LNCaP clone FGC (cell line): ENCODE measurements at regions not wholly inside any gene's neighbourhood (a gene's known extent, or its start where the extent isn't known, plus 50 kb on each side); places are given as distances from the start of the nearest gene placed in this dataset.

Experiments used
- DNase-seq: peaks from one replicate; pipeline ENCODE4 v3.0.0-alpha.2; 2011; ENCODE audit warnings: low read depth
- H3K4me3 ChIP-seq: 2 replicates; pipeline ENCODE4 v1.5.1; 2011; ENCODE audit warnings: mild to moderate bottlenecking, low read depth, low read length, control low read depth
- TF ChIP-seq, protein P1 (sequence below): IDR thresholded peaks from 2 replicates; pipeline ENCODE4 v1.5.1; 2012; ENCODE audit warnings: mild to moderate bottlenecking; ENCODE audit not compliant: control insufficient read depth, insufficient read depth; ENCODE audit errors: extremely low read depth

DNA sequence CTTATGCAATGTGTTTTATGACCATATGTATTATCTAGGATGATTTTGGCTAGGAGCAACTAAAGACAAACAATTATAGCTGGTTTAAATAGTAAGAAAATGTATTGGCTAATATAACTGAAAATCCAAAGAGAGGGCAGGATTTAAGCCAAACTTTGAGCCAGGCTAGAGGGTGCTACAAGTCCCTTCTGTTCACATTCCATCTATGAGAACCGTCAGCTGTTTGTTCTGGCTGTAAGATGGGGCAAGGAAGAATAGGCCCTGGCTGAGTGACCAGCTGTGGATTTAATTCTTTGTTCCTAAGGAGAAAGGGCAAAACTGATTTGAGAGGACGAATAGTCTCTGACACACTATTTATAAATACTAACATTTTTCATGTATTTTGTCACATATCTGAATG lies 79.2 kb upstream of the UGT8 start:
- TF ChIP-seq, protein P1, sequence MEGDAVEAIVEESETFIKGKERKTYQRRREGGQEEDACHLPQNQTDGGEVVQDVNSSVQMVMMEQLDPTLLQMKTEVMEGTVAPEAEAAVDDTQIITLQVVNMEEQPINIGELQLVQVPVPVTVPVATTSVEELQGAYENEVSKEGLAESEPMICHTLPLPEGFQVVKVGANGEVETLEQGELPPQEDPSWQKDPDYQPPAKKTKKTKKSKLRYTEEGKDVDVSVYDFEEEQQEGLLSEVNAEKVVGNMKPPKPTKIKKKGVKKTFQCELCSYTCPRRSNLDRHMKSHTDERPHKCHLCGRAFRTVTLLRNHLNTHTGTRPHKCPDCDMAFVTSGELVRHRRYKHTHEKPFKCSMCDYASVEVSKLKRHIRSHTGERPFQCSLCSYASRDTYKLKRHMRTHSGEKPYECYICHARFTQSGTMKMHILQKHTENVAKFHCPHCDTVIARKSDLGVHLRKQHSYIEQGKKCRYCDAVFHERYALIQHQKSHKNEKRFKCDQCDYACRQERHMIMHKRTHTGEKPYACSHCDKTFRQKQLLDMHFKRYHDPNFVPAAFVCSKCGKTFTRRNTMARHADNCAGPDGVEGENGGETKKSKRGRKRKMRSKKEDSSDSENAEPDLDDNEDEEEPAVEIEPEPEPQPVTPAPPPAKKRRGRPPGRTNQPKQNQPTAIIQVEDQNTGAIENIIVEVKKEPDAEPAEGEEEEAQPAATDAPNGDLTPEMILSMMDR, result no peak
- H3K4me3 ChIP-seq, result no peak overlapping the region
- DNase-seq, result no peak

DNA sequence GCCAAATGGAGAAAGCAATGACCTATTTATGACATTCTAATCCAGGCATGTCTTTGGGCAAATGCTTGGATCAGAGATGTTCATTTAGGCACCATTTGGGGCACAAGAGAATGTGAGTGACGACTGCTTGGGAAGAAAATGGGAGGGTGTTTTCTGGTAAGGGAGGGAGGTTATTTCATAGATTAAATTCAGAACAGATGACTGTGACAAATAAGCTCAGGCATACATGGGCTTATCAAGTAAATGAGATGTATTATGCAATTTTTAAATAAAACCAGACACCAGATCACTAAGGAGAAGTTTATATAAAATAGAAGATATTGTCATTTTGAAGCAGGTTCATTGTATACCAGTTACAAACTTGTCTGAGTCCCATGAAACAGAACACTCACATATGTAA lies 71.4 kb upstream of the UGT8 start:
- H3K4me3 ChIP-seq, result no peak overlapping the region
- TF ChIP-seq, protein P1, result no peak
- DNase-seq, result no peak

DNA sequence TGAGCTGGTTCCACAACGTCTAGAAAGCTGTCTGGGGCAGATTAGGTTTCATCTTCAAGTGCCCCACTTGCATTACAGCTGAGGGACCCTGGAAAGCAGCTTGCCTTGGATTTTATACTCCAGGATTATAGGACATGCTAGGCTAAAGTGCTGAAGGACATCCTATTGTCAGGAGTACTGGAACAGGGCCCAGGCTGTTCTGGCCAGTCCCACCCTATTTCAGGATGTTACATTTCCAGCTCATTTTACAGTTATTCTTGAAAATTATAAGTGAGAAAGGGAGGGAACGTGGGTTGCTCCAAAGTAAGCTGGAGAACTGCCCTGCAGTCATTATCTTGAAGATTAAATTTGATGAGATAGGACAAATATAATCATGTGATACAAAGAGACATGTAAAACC lies 71.0 kb upstream of the UGT8 start:
- no peak for DNase-seq
- H3K4me3 ChIP-seq, result no peak overlapping the region
- TF ChIP-seq, protein P1, result no peak

DNA sequence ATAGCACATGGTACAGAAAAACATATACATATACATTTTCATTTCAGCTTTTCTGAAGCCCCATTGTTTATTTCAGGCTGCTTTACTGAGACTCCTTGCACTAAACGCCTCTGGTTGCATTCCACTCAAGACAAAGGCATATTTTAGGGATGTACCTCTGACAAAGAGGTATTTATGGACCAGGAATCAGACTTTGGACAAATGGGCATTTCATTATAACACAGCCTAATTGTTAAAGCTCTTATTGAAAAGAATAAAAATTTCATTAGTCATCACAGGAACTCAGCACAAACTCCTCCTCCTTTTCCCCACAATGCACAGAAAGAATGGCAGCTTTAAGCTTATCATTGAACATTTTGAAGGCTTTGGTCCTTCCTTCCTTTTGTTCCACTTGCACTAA lies 62.9 kb upstream of the UGT8 start:
- TF ChIP-seq, protein P1, result no peak
- no peak for DNase-seq

DNA sequence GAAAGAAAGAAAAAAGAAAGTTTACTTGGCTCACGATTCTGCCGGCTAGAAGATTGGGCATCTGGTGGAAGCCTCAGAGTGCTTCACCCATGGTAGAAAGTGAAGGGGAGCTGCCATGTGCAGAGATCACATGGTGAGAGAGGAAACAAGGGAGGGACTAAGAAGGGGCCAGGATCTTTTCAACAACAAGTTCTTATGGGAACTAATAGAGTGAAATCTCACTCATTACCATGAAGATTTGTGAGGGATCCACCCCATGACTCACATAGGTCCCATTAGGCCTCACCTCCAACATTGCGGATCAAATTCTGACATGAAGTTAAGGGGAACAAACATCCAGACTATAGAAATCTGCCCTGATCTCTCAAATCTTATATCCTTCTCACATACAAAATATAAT lies 61.3 kb upstream of the UGT8 start:
- DNase-seq, result no peak
- no peak overlapping the region for H3K4me3 ChIP-seq
- TF ChIP-seq, protein P1, result no peak

More for the DNA sequence above, 62.9 kb upstream of the UGT8 start:
- no peak overlapping the region for H3K4me3 ChIP-seq

DNA sequence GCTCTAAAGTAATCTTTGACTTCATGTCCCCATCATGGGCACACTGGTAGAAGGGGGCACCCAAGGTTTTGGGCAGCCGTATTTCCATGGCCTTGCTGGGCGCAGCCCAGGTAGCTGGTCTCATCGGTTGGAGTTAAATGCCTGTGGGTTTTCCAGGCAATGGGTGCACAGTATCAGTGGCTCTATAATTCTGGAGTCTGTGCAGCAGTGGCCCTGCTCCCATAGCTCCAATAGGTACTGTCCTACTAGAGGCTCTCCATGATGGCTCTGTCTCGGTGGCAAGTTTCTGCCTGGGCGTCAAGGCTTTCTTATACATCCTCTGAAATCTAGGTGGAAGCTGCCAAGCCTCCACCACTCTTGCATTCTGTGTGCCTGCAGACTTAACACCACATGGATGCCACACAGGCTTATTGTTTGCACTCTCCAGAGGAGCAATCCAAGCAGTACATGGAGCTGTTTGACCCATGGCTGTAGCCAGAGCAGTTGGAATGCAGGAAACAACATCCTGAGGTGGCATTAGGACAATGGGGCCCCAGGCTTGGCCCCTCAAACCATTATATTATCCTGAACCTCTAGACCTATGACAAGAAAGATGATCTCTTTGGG lies 60.5 kb upstream of the UGT8 start:
- no peak overlapping the region for H3K4me3 ChIP-seq
- DNase-seq, result no peak
- TF ChIP-seq, protein P1, result no peak

DNA sequence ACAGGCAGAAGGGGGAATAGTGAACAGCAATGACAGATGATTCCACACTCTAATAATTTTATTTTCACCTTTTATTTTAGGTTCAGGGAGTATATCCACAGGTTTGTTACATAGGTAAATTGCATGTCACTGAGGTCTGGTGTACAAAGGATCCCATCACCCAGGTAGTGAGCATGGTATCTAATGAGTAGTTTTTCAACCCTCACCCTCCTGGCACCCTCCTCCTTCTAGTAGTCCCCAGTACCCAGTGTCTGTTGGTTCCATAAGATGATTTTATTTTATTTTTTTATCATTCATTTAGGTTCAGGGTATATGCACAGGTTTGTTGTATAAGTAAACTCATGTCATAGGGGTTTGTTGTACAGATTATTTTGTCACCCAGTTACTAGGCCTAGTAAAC lies 58.6 kb upstream of the UGT8 start:
- no peak overlapping the region for H3K4me3 ChIP-seq
- DNase-seq, result no peak
- TF ChIP-seq, protein P1, result no peak
